Activated CD8-positive, alpha-beta memory T cell treated with anti-CD3 and anti-CD28 coated beads for 1 hour (primary cell): ENCODE measurements at regions not wholly inside any gene's neighbourhood (a gene's known extent, or its start where the extent isn't known, plus 50 kb on each side); places are given as distances from the start of the nearest gene placed in this dataset.
A peak's percentile ranks its signal among the peaks of the same experiment; 100 is the strongest.
"Not testable (repeated sequence)": the region's sequence is repeated elsewhere in the genome, so short reads cannot be mapped to it uniquely, and the experiment has no call there.

Experiments
- DNase-seq, 2 donors: peaks; one replicate each; pipeline ENCODE4 v3.0.0-alpha.2; 2020; ENCODE audit warnings: low read depth in 1 of 2; ENCODE audit errors: extremely low read depth in 1 of 2

DNA sequence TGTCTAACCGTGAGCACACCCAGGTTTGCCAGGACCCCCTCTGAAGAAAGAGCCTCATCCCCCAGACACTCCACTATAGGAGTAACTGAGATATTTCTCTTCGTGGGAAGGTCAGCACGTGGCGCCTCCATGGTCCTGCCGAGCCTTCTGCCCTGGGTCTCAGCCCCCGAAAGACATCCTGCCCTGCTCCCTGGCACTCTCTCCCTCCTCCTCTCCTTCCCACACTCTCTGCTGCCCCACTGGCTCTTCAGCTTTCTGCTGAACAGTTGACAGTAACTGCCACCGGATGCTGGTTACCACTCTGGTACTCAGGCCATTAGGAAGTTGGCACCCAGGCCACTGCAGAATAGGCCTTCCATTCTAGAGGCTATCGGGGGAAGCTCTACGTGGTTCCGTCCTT lies 185.2 kb downstream of the UACA start:
- no peak for DNase-seq

DNA sequence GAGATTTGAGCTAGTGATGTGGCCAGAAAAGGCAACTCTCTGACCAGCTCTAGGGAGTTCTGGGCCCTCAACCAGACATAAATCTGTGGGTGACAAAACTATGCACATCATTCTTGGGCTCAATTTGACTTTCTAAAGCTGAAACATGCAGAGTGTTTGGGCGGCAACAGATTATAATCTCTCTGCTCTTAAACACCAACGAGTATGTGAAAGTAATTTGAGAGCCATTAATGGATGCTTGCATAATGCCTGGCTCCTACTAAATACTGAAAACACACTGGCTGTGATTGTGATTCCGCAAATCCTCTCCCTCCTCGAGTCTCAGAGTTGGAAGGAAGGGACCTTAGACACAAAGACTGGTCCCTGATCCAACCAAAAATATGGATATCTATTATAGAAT lies 186.7 kb downstream of the UACA start:
- no peak for DNase-seq

- no peak for DNase-seq
Observed at GRCh38 chr15:70576276-70576675, 187.1 kb downstream of the UACA start.

DNA sequence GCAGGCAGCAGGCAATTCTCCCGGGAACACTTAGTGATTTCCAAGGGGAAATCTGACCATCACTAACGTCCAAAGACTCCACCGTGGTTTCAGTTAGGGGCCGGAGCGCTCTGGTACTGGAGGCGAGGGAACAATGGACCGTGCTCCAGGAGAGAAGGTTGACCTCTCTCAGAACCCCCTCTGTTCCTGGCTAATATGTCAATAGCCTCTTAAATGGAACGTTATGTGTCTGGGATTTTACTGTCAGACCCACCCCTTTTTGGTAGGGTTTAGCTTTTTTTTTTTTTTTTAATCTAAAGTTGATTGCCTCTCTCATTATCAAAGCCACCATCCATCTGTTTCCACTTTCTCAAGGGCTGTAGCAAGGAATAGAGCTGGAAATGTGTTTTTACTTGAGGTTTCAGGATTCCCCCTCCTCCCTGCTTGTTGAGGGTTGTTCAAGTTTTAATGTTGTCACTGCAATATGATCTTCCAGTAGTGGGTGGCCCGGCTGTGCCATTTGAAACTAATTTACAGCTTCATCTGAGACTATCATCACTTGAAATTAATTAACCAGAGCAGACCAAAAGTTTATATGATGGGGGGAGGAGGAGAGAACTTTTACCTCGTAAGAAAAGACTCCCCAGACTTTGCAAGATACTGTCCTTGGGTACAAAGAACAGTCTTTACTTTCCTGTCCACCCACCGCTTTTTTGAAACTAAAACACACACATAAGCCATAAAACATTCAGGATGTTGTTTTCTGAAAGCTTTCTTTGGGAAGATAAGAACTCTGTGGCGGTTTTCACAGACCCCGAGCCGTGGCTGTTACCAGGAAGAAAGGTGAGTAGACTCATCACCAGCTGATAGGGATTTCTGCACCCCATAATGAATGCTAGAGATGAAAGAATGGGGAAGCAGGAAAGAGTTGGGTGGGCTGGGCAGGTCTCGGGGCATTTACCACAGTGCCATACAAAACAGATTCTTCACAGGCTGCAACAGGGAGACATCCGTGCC lies 187.8 kb downstream of the UACA start:
- DNase-seq, result no peak

DNA sequence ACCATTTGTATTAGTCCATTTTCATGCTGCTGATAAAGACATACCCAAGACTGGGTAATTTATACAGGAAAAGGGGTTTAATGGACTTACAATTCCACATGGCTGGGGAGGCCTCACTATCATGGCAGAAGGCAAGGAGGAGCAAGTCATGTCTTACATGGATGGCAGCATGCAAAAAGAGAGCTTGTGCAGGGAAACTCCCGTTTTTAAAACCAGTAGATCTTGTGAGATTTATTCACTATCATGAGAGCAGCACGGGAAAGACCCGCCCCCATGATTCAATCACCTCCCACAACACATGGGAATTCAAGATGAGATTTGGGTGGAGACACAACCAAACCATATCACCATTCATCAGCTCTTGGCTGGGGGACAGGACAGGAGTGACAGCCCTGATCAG lies 189.0 kb downstream of the UACA start:
- not testable (repeated sequence) for DNase-seq

DNA sequence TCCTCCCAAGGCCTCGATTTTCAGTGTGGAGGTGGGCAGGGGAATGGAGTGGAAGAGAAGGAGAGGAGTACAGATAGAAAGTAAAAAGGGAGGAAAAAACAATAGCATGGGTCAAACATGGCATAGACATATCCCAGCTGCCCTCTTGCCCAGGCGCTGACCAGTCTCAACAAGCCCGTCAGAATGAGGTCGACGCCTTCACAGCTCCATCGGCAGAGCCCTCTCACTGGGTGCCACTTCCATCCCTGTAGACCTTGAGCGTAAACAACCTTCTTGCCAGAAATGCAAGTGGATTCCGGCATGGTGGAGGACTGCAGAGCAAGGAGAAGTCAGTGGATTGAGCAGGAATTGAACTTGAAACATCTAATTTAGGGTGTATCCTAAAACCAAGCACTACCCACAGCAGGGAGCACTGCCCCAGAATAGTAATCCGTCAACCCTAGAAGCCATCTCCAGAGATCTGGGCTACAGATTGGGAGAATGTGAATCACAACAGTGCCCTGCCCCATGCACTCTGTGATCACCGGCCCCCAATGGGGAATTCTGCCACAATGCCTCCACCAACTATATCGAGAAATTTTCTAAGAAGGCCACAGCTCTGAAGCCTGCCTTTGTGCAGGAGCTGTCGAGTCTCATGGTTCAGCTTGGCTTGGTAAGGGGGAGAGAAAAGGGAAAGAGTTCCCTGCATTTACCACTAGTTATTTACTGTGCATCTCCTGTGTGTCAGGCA lies 190.1 kb downstream of the UACA start:
- no peak for DNase-seq

DNA sequence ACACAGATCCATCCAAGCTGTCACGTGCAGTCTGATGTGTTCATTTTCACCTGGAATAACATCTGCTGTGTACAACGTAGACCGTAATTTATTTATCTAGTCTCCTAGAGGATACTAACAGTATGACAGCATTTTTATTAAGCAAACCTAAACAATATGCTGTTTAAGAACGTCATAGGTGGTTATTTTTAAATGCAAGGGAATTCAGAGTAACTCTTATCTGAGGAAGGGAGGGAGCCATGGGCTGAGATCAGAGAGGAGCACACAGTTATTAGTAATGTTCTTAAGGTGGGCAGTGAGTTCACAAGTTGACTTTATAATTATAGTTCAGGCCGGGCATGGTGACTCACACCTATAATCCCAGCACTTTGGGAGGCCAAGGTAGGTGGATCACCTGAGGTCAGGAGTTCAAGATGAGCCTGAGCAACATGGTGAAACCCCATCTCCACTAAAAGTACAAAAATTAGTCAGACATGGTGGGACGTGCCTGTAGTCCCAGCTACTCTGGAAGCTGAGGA lies 193.6 kb downstream of the UACA start:
- no peak for DNase-seq

DNA sequence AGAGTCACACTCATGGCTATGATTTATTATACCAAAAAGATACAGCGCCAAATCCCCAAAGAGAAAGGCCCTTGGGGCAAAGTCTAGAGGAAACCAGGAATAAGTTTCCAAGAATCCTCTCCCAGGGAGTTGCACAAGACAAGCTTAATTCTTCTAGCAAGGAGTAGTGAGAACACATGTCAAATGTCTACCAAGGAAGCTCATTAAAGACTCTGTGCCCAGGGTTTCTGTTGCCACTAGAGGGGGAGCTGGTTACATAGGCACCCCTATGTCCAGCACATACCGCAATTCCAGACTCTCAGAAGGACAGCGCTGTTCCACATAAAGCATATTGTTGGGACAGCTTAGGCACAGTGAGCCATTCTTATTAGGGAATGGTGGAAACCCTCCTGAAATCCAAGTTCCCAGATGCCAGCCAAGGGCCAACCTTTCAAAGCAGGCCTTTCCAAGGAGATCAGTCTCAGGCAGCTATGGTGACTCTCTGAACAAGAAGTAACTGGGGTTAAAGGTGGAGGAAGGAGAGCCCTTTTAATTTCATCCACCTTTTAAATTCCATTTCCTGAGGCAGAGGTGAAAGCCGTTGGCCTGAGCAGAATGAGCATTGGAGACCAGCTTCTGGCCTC lies 194.2 kb downstream of the UACA start:
- DNase-seq, result no peak

GRCh38 chr15:70566989-70567388 lies 196.4 kb downstream of the UACA start:
- no peak for DNase-seq

- DNase-seq, result no peak
Observed at GRCh38 chr15:70566047-70566835, 197.1 kb downstream of the UACA start.

GRCh38 chr15:70563561-70564095 lies 199.7 kb downstream of the UACA start:
- no peak for DNase-seq

DNA sequence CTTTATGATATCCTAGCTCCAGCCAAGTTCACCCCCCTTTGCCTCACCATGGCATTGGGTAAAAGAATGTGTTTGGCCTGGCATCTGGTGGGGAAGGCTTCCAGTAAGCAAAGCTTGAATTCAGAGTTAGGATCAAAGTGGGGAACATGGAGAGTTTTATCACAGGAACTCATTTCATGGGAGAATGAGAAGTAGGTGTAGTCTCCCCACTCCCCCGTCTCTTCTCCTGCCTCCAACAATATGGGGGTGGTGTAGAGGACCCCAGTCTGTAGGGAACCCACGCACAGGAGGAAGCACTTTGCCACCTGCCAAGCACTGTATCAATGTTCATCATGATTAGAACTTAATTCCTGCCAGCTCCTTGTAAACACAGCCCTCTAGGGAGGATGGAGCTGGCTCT lies 200.5 kb downstream of the UACA start:
- no peak for DNase-seq

DNA sequence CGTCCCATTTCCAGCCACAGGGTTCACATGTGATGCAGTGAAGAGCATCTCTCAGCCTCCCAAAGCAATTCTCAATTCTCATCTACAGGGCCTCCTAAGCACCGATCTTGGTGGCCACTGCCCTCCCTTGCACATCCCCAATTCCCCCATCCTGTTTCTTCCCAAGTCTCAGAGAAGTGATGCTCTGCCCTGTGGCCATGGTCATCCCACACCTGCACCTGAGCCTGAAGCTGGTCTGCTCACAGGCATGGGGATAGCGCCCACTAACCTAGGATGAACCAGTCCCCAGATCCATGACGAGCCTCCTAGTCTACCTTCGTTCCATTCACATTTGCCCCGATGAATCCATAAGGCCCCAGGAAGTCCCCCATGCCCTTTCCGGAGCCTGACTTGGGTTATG lies 201.5 kb downstream of the UACA start:
- DNase-seq, result no peak

- DNase-seq, result no peak
Observed at GRCh38 chr15:70560617-70561328, 202.6 kb downstream of the UACA start.

- peak; percentile 20 to 22 for DNase-seq
Observed at GRCh38 chr15:70559265-70560239, 203.8 kb downstream of the UACA start.

DNA sequence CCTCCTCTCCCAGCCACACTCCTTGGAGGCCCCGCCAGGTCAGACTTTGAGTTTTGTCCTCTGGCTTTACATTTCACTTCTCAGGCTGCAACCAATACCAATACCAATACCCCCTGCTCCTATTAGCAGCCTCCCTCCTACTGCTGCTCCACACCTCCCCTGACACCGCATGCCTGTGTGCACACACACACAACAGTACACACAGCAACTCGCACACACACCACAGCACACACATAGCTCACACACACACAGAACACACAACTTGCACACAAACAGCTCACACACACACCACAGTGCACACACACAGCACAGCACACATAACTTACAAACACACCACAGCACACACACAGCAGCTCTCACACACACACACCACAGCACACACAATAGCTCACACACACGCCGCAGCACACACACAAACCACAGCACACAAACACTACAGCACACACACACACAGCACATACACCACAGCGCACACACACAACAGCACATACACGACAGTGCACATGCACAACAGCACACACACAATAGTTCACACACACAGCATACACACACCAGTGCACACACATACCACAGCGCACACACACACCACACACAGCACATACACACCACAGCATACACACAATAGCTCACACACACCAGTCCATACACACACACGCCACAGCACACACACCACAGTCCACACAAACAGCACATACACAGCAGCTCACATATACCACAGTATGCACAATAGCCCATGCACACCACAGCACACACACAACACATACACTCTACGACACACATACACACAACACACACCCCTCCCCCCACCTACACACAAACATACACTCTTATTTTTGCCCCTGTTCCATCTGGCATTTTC lies 204.7 kb downstream of the UACA start:
- no peak for DNase-seq

- DNase-seq, result no peak
Observed at GRCh38 chr15:70557521-70558258, 205.7 kb downstream of the UACA start.
